Activated CD4-positive, alpha-beta T cell treated with anti-CD3 and anti-CD28 coated beads, Interleukin-2, amount 10 ng/mL, durations not matched to agents 24 days and 14 days (primary cell): ENCODE measurements at regions not wholly inside any gene's neighbourhood (a gene's known extent, or its start where the extent isn't known, plus 50 kb on each side); places are given as distances from the start of the nearest gene placed in this dataset.

Source experiments
- DNase-seq: peaks from one replicate; pipeline ENCODE4 v3.0.0; 2022
- H3K27ac Mint-ChIP-seq: one replicate; pipeline ENCODE4 v1.8.0; 2022; ENCODE audit warnings: mild to moderate bottlenecking, mixed read lengths
- H3K27me3 Mint-ChIP-seq: one replicate; pipeline ENCODE4 v1.8.0; 2022; ENCODE audit warnings: mixed read lengths
- H3K36me3 Mint-ChIP-seq: one replicate; pipeline ENCODE4 v1.8.0; 2022; ENCODE audit warnings: low read depth, mild to moderate bottlenecking, mixed read lengths
- H3K4me1 Mint-ChIP-seq: one replicate; pipeline ENCODE4 v1.8.0; 2021; ENCODE audit warnings: mixed read lengths
- H3K4me3 Mint-ChIP-seq: one replicate; pipeline ENCODE4 v1.8.0; 2022; ENCODE audit warnings: mild to moderate bottlenecking, moderate library complexity, mixed read lengths
- H3K9me3 Mint-ChIP-seq: one replicate; pipeline ENCODE4 v1.8.0; 2021; ENCODE audit warnings: mixed read lengths
- intact Hi-C: fragments of 100-400 bp; cut with micrococcal nuclease; formaldehyde crosslinking; loops from one replicate; pipeline ENCODE4 v1.15.1; 2023

- H3K9me3 Mint-ChIP-seq: no peaks in the 10 kb centered on the region
- no peak for DNase-seq
- H3K27ac Mint-ChIP-seq: no peak overlapping the region
- H3K4me3 Mint-ChIP-seq: no peak overlapping the region
- H3K27me3 Mint-ChIP-seq: no peaks in the 10 kb centered on the region
- intact Hi-C loops: no loop called here
- H3K4me1 Mint-ChIP-seq: no peaks in the 10 kb centered on the region
- H3K36me3 Mint-ChIP-seq: no peaks in the 10 kb centered on the region
These were observed 409.6 kb upstream of the CDH11 start for GRCh38 chr16:65531475-65531874.

- no peak for DNase-seq
- H3K9me3 Mint-ChIP-seq: no peaks in the 10 kb centered on the region
- no peak overlapping the region for H3K4me3 Mint-ChIP-seq
- no peaks in the 10 kb centered on the region for H3K36me3 Mint-ChIP-seq
- intact Hi-C loops: no loop called here
- no peak overlapping the region for H3K27ac Mint-ChIP-seq
- H3K27me3 Mint-ChIP-seq: no peaks in the 10 kb centered on the region
- no peaks in the 10 kb centered on the region for H3K4me1 Mint-ChIP-seq
These were observed 403.8 kb upstream of the CDH11 start for GRCh38 chr16:65525707-65526106.

- Mint-ChIP-seq H3K36me3 (no peaks in the 10 kb centered on the region), H3K4me1 (no peaks in the 10 kb centered on the region)
- intact Hi-C loops: no loop called here
These were observed 403.1 kb upstream of the CDH11 start for GRCh38 chr16:65524997-65525396.

GRCh38 chr16:65524231-65524630 lies 402.4 kb upstream of the CDH11 start:
- Mint-ChIP-seq H3K4me1 (no peaks in the 10 kb centered on the region), H3K36me3 (no peaks in the 10 kb centered on the region), H3K4me3 (no peak overlapping the region), H3K27ac (no peak overlapping the region), H3K27me3 (no peaks in the 10 kb centered on the region), H3K9me3 (no peaks in the 10 kb centered on the region)
- no peak for DNase-seq
- intact Hi-C loops: no loop called here

More at GRCh38 chr16:65524997-65525396, 403.1 kb upstream of the CDH11 start:
- H3K4me3 Mint-ChIP-seq: no peak overlapping the region
- no peaks in the 10 kb centered on the region for H3K27me3 Mint-ChIP-seq
- DNase-seq: no peak
- H3K27ac Mint-ChIP-seq: no peak overlapping the region
- H3K9me3 Mint-ChIP-seq: no peaks in the 10 kb centered on the region

- intact Hi-C loops: no loop called here
- H3K27ac Mint-ChIP-seq: no peak overlapping the region
- DNase-seq: no peak
- no peaks in the 10 kb centered on the region for H3K27me3 Mint-ChIP-seq
- no peaks in the 10 kb centered on the region for H3K36me3 Mint-ChIP-seq
- H3K9me3 Mint-ChIP-seq: no peaks in the 10 kb centered on the region
- H3K4me1 Mint-ChIP-seq: no peaks in the 10 kb centered on the region
- H3K4me3 Mint-ChIP-seq: no peak overlapping the region
These were observed 401.6 kb upstream of the CDH11 start for GRCh38 chr16:65523283-65523944.

- Mint-ChIP-seq H3K4me3 (no peak overlapping the region), H3K27ac (no peak overlapping the region), H3K27me3 (no peaks in the 10 kb centered on the region), H3K9me3 (no peaks in the 10 kb centered on the region), H3K4me1 (no peaks in the 10 kb centered on the region), H3K36me3 (no peaks in the 10 kb centered on the region)
- DNase-seq: no peak
- intact Hi-C loops: no loop called here
These were observed 400.5 kb upstream of the CDH11 start for GRCh38 chr16:65522412-65522811.

- Mint-ChIP-seq H3K27me3 (no peaks in the 10 kb centered on the region), H3K9me3 (no peaks in the 10 kb centered on the region), H3K27ac (no peak overlapping the region), H3K4me1 (no peaks in the 10 kb centered on the region), H3K36me3 (no peaks in the 10 kb centered on the region), H3K4me3 (no peak overlapping the region)
- intact Hi-C loops: no loop called here
- DNase-seq: no peak
These were observed 399.9 kb upstream of the CDH11 start for GRCh38 chr16:65521633-65522328.

GRCh38 chr16:65519402-65519801 lies 397.5 kb upstream of the CDH11 start:
- no peak for DNase-seq
- Mint-ChIP-seq H3K27ac (no peak overlapping the region), H3K4me3 (no peak overlapping the region), H3K4me1 (no peaks in the 10 kb centered on the region), H3K9me3 (no peaks in the 10 kb centered on the region), H3K36me3 (no peaks in the 10 kb centered on the region), H3K27me3 (no peaks in the 10 kb centered on the region)
- intact Hi-C loops: no loop called here

GRCh38 chr16:65515193-65515592 lies 393.3 kb upstream of the CDH11 start:
- Mint-ChIP-seq H3K27me3 (no peaks in the 10 kb centered on the region), H3K27ac (no peak overlapping the region), H3K9me3 (no peaks in the 10 kb centered on the region), H3K36me3 (no peaks in the 10 kb centered on the region), H3K4me1 (no peaks in the 10 kb centered on the region), H3K4me3 (no peak overlapping the region)
- DNase-seq: no peak
- intact Hi-C loops: no loop called here

GRCh38 chr16:65510850-65511249 lies 389.0 kb upstream of the CDH11 start:
- H3K4me3 Mint-ChIP-seq: no peak overlapping the region
- no peak for DNase-seq
- no peaks in the 10 kb centered on the region for H3K9me3 Mint-ChIP-seq
- no peaks in the 10 kb centered on the region for H3K4me1 Mint-ChIP-seq
- H3K36me3 Mint-ChIP-seq: no peaks in the 10 kb centered on the region
- intact Hi-C loops: no loop called here
- no peaks in the 10 kb centered on the region for H3K27me3 Mint-ChIP-seq
- no peak overlapping the region for H3K27ac Mint-ChIP-seq

GRCh38 chr16:65510241-65510640 lies 388.4 kb upstream of the CDH11 start:
- intact Hi-C loops: no loop called here
- H3K27me3 Mint-ChIP-seq: no peaks in the 10 kb centered on the region
- no peaks in the 10 kb centered on the region for H3K4me1 Mint-ChIP-seq
- H3K9me3 Mint-ChIP-seq: no peaks in the 10 kb centered on the region
- no peak for DNase-seq
- no peaks in the 10 kb centered on the region for H3K36me3 Mint-ChIP-seq
- H3K4me3 Mint-ChIP-seq: no peak overlapping the region
- H3K27ac Mint-ChIP-seq: no peak overlapping the region

- no peak overlapping the region for H3K4me3 Mint-ChIP-seq
- no peaks in the 10 kb centered on the region for H3K4me1 Mint-ChIP-seq
- intact Hi-C loops: no loop called here
- no peak for DNase-seq
- H3K27ac Mint-ChIP-seq: no peak overlapping the region
- H3K27me3 Mint-ChIP-seq: no peaks in the 10 kb centered on the region
- no peaks in the 10 kb centered on the region for H3K36me3 Mint-ChIP-seq
- no peaks in the 10 kb centered on the region for H3K9me3 Mint-ChIP-seq
These were observed 387.3 kb upstream of the CDH11 start for GRCh38 chr16:65509172-65509571.

- no peaks in the 10 kb centered on the region for H3K4me1 Mint-ChIP-seq
- H3K36me3 Mint-ChIP-seq: no peaks in the 10 kb centered on the region
- DNase-seq: no peak
- no peak overlapping the region for H3K27ac Mint-ChIP-seq
- no peaks in the 10 kb centered on the region for H3K27me3 Mint-ChIP-seq
- H3K9me3 Mint-ChIP-seq: no peaks in the 10 kb centered on the region
- intact Hi-C loops: no loop called here
- H3K4me3 Mint-ChIP-seq: no peak overlapping the region
These were observed 379.1 kb upstream of the CDH11 start for GRCh38 chr16:65500919-65501318.

- intact Hi-C loops: no loop called here
- H3K36me3 Mint-ChIP-seq: no peaks in the 10 kb centered on the region
- H3K4me1 Mint-ChIP-seq: no peaks in the 10 kb centered on the region
- H3K27me3 Mint-ChIP-seq: no peaks in the 10 kb centered on the region
- H3K4me3 Mint-ChIP-seq: no peak overlapping the region
- H3K27ac Mint-ChIP-seq: no peak overlapping the region
- H3K9me3 Mint-ChIP-seq: no peaks in the 10 kb centered on the region
- no peak for DNase-seq
These were observed 378.1 kb upstream of the CDH11 start for GRCh38 chr16:65500007-65500406.

- intact Hi-C loops: no loop called here
- no peak overlapping the region for H3K4me3 Mint-ChIP-seq
- H3K27me3 Mint-ChIP-seq: no peaks in the 10 kb centered on the region
- H3K27ac Mint-ChIP-seq: no peak overlapping the region
- H3K9me3 Mint-ChIP-seq: no peaks in the 10 kb centered on the region
- H3K36me3 Mint-ChIP-seq: no peaks in the 10 kb centered on the region
- H3K4me1 Mint-ChIP-seq: no peaks in the 10 kb centered on the region
- DNase-seq: no peak
These were observed 377.7 kb upstream of the CDH11 start for GRCh38 chr16:65499566-65499965.
